HepG2 (cell line): ENCODE measurements at regions not wholly inside any gene's neighbourhood (a gene's known extent, or its start where the extent isn't known, plus 50 kb on each side); places are given as distances from the start of the nearest gene placed in this dataset.
"Not testable (repeated sequence)": the region's sequence is repeated elsewhere in the genome, so short reads cannot be mapped to it uniquely, and the experiment has no call there.

Experiments used
- ATAC-seq: fragments of 200-7000 bp; cut with Tn5 transposase; 3 replicates; pipeline ENCODE4 v1.9.1; 2020; ENCODE audit warnings: mild to moderate bottlenecking, moderate library complexity
- BruUV-seq: library from RNA; stranded (reverse); fragments of 400-500 nt; replicated peaks from 2 replicates; lab custom pipeline; 2021; lab: Mats Ljungman, UMichigan
- CTCF ChIA-PET: fragments of 300-600 bp; formaldehyde crosslinking; extraction: SDS; loops from one replicate; lab custom pipeline; 2021; ENCODE audit warnings: low total read pairs, inconsistent platforms, low intra/inter-chr PET ratio; lab: Yijun Ruan, JAX
- POLR2A ChIA-PET: fragments of 350-600 bp; sonication (Branson Sonifier 250); formaldehyde crosslinking; loops from one replicate; lab custom pipeline; 2020; ENCODE audit warnings: antibody characterized with exemption, inconsistent platforms; lab: Yijun Ruan, JAX
- DNase-seq: peaks from one replicate; pipeline ENCODE4 v3.0.0-alpha.2; 2015; ENCODE audit warnings: low spot score
- FAIRE-seq: peaks from 3 replicates; lab custom pipeline; 2011; peaks lifted over from hg19 to GRCh38; lab: Jason Lieb, UNC
- H2AFZ ChIP-seq: one replicate; pipeline ENCODE4 v1.6.1; 2011; ENCODE audit warnings: low read length, inconsistent platforms
- H3K27ac ChIP-seq: fragments of 300-600 bp; 3 replicates; pipeline ENCODE4 v1.8.0; 2011; ENCODE audit warnings: mixed run types, mild to moderate bottlenecking, mixed read lengths, low read length, inconsistent platforms; ENCODE audit not compliant: insufficient read depth; ENCODE audit errors: extremely low read length
- H3K27me3 ChIP-seq, 2 experiments: fragments of 200-600 bp in 1 of 2; 2 replicates in 1 of 2; 3 replicates in 1 of 2; pipeline versions ENCODE4 v1.6.0 to v1.8.0; 2011; ENCODE audit warnings: low read length in 2 of 2, mild to moderate bottlenecking in 2 of 2, moderate library complexity in 2 of 2, inconsistent platforms in 1 of 2; ENCODE audit not compliant: insufficient read depth in 2 of 2, control insufficient read depth in 1 of 2
- H3K36me3 ChIP-seq, 2 experiments: fragments of 200-600 bp in 1 of 2; replicated peaks in 1 of 2; 2 replicates in 1 of 2; 3 replicates in 1 of 2; pipeline versions ENCODE4 v1.5.1 to v1.8.0; 2011; ENCODE audit warnings: low read length in 2 of 2, inconsistent platforms in 1 of 2; ENCODE audit not compliant: insufficient read depth in 2 of 2, control insufficient read depth in 1 of 2
- H3K4me1 ChIP-seq: 2 replicates; pipeline ENCODE4 v1.5.1; 2012; ENCODE audit warnings: low read length, inconsistent platforms; ENCODE audit not compliant: insufficient read depth
- H3K4me2 ChIP-seq: 2 replicates; pipeline ENCODE4 v1.6.0; 2011; ENCODE audit warnings: low read depth, low read length, inconsistent platforms
- H3K4me3 ChIP-seq, 3 experiments: fragments of 200-600 bp in 1 of 3; sonication (generic), shearing (Covaris generic) in 1 of 3; replicated peaks in 1 of 3; 2 replicates each; pipeline ENCODE4 v1.5.1; 2011 to 2016; ENCODE audit warnings: low read length in 3 of 3, inconsistent platforms in 2 of 3, low read depth in 2 of 3, mild to moderate bottlenecking in 2 of 3, control low read depth in 1 of 3, mixed read lengths in 1 of 3; ENCODE audit not compliant: insufficient read depth in 1 of 3
- H3K79me2 ChIP-seq: one replicate; pipeline ENCODE4 v1.6.1; 2011; ENCODE audit warnings: low read length, inconsistent platforms; ENCODE audit not compliant: insufficient read depth
- H3K9ac ChIP-seq: 2 replicates; pipeline ENCODE4 v1.6.0; 2011; ENCODE audit warnings: mild to moderate bottlenecking, low read depth, low read length, inconsistent platforms; ENCODE audit not compliant: insufficient read depth
- H3K9me3 ChIP-seq: 2 replicates; pipeline ENCODE4 v1.5.1; 2012; ENCODE audit warnings: mild to moderate bottlenecking, low read length
- H4K20me1 ChIP-seq: 2 replicates; pipeline ENCODE4 v1.6.0; 2011; ENCODE audit warnings: inconsistent platforms, mild to moderate bottlenecking, low read length, moderate library complexity; ENCODE audit not compliant: insufficient read depth
- WGBS: methylation state at CpG from one replicate; pipeline ENCODE4 v1.1.6; 2017; ENCODE audit warnings: low lambda C conversion rate; 5-methylcytosine and 5-hydroxymethylcytosine counted together
- in situ Hi-C: cut with HindIII; loops from 2 replicates; pipeline ENCODE4 v1.10.0; 2017; ENCODE audit warnings: low pct_unique_long_range_greater_than_20kb; ENCODE audit not compliant: extremely low pct_ligation_motif_present
- intact Hi-C: fragments of 100-400 bp; cut with micrococcal nuclease; formaldehyde crosslinking; loops from one replicate; pipeline ENCODE4 v1.10.0; 2022; ENCODE audit not compliant: unreplicated experiment

- intact Hi-C loops, H4K20me1 ChIP-seq, H3K36me3 ChIP-seq, FAIRE-seq, H3K9ac ChIP-seq, DNase-seq, in situ Hi-C loops, H3K27me3 ChIP-seq, ATAC-seq, H2AFZ ChIP-seq, CTCF ChIA-PET, H3K4me1 ChIP-seq, H3K27ac ChIP-seq, H3K79me2 ChIP-seq, H3K4me2 ChIP-seq, H3K4me3 ChIP-seq, POLR2A ChIA-PET, BruUV-seq: not testable (repeated sequence)
- H3K9me3 ChIP-seq = peaks cover 81% of the 10 kb centered on the region
- WGBS = 13% methylated on average over 10 of the region's 10 CpGs
These were observed 143.6 kb upstream of the TPTE start for GRCh38 chr21:10377758-10378157.

- H3K4me2 ChIP-seq, ATAC-seq, H3K79me2 ChIP-seq, H3K36me3 ChIP-seq, H3K4me1 ChIP-seq, H3K27me3 ChIP-seq, intact Hi-C loops, H2AFZ ChIP-seq, POLR2A ChIA-PET, H3K9ac ChIP-seq, H4K20me1 ChIP-seq, H3K27ac ChIP-seq, DNase-seq, FAIRE-seq, in situ Hi-C loops, H3K4me3 ChIP-seq, BruUV-seq, CTCF ChIA-PET: not testable (repeated sequence)
- WGBS = 44% methylated on average over 9 of the region's 9 CpGs
- peaks cover 89% of the 10 kb centered on the region for H3K9me3 ChIP-seq
These were observed 141.6 kb upstream of the TPTE start for GRCh38 chr21:10379816-10380215.

- WGBS = 25% methylated on average over 6 of the region's 6 CpGs
- in situ Hi-C loops, H3K4me2 ChIP-seq, H4K20me1 ChIP-seq, H3K36me3 ChIP-seq, H3K79me2 ChIP-seq, H3K4me3 ChIP-seq, H2AFZ ChIP-seq, ATAC-seq, H3K9ac ChIP-seq, FAIRE-seq, intact Hi-C loops, DNase-seq, POLR2A ChIA-PET, H3K27ac ChIP-seq, CTCF ChIA-PET, H3K4me1 ChIP-seq, BruUV-seq, H3K27me3 ChIP-seq: not testable (repeated sequence)
- peaks cover 93% of the 10 kb centered on the region for H3K9me3 ChIP-seq
These were observed 139.7 kb upstream of the TPTE start for GRCh38 chr21:10381687-10382060.

- H3K27ac ChIP-seq, H3K4me2 ChIP-seq, H3K4me1 ChIP-seq, H3K9ac ChIP-seq, FAIRE-seq, CTCF ChIA-PET, DNase-seq, H3K27me3 ChIP-seq, H3K4me3 ChIP-seq, H3K36me3 ChIP-seq, in situ Hi-C loops, BruUV-seq, intact Hi-C loops, POLR2A ChIA-PET, H3K79me2 ChIP-seq, ATAC-seq, H4K20me1 ChIP-seq, H2AFZ ChIP-seq: not testable (repeated sequence)
- 17% methylated on average over 8 of the region's 8 CpGs for WGBS
- H3K9me3 ChIP-seq = peaks cover 93% of the 10 kb centered on the region
These were observed 139.2 kb upstream of the TPTE start for GRCh38 chr21:10382135-10382534.
